WTC11 (cell line): ENCODE measurements at regions not wholly inside any gene's neighbourhood (a gene's known extent, or its start where the extent isn't known, plus 50 kb on each side); places are given as distances from the start of the nearest gene placed in this dataset.

Experiments used
- ATAC-seq: fragments of 200-7000 bp; cut with Tn5 transposase; 2 replicates; pipeline ENCODE4 v1.10.0; 2021; ENCODE audit warnings: mild to moderate bottlenecking, moderate library complexity
- CTCF ChIA-PET: fragments of 300-600 bp; sonication (Branson Sonifier 250); formaldehyde crosslinking; loops from one replicate; lab custom pipeline; 2021; ENCODE audit warnings: antibody characterized with exemption; lab: Charles Lee
- POLR2A ChIA-PET: fragments of 350-600 bp; sonication (Branson Sonifier 250); formaldehyde crosslinking; loops from one replicate; lab custom pipeline; 2021; ENCODE audit warnings: antibody characterized with exemption; lab: Charles Lee
- DNase-seq: peaks from one replicate; pipeline ENCODE4 v3.0.0; 2021; ENCODE audit warnings: low spot score
- H3K27ac Mint-ChIP-seq: 2 replicates; pipeline ENCODE4 v1.8.0; 2021; ENCODE audit warnings: mixed read lengths
- H3K27me3 Mint-ChIP-seq: 2 replicates; pipeline ENCODE4 v1.8.0; 2021; ENCODE audit warnings: low read depth, mild to moderate bottlenecking, moderate library complexity, mixed read lengths
- H3K36me3 Mint-ChIP-seq: 2 replicates; pipeline ENCODE4 v1.8.0; 2021; ENCODE audit warnings: mixed read lengths
- H3K4me1 Mint-ChIP-seq: 2 replicates; pipeline ENCODE4 v1.8.0; 2022; ENCODE audit warnings: mixed read lengths
- H3K4me3 Mint-ChIP-seq: 2 replicates; pipeline ENCODE4 v1.8.0; 2021; ENCODE audit warnings: mild to moderate bottlenecking, moderate library complexity, mixed read lengths
- H3K9me3 Mint-ChIP-seq: 2 replicates; pipeline ENCODE4 v1.8.0; 2021; ENCODE audit warnings: mixed read lengths
- EMX1 ChIP-seq: fragments of 250-450 bp; sonication (Bioruptor Pico); IDR thresholded peaks from 2 replicates; pipeline ENCODE4 v1.8.0; 2021; ENCODE audit warnings: mild to moderate bottlenecking
- GABPB1 ChIP-seq: sonication (generic); formaldehyde crosslinking; IDR thresholded peaks from 2 replicates; pipeline ENCODE4 v1.8.1; 2023; ENCODE audit warnings: mild to moderate bottlenecking, missing genetic modification reagents
- IRF2 ChIP-seq: sonication (generic); formaldehyde crosslinking; IDR thresholded peaks from 2 replicates; pipeline ENCODE4 v1.8.0; 2022; ENCODE audit warnings: low read depth, missing genetic modification reagents, borderline replicate concordance
- NFE2L1 ChIP-seq: sonication (generic); formaldehyde crosslinking; IDR thresholded peaks from 2 replicates; pipeline ENCODE4 v1.8.1; 2023; ENCODE audit warnings: missing genetic modification reagents
- NFYB ChIP-seq: sonication (generic); formaldehyde crosslinking; conservative IDR thresholded peaks from 2 replicates; pipeline ENCODE4 v1.8.0; 2022; ENCODE audit warnings: low read depth, missing genetic modification reagents
- RORB ChIP-seq: fragments of 250-450 bp; sonication (Bioruptor Pico); IDR thresholded peaks from 2 replicates; pipeline ENCODE4 v1.9.0; 2021; ENCODE audit warnings: mild to moderate bottlenecking
- SOX15 ChIP-seq: fragments of 250-450 bp; sonication (Bioruptor Pico); IDR thresholded peaks from 2 replicates; pipeline ENCODE4 v1.9.0; 2021; ENCODE audit warnings: mild to moderate bottlenecking
- SP1 ChIP-seq: sonication (generic); formaldehyde crosslinking; conservative IDR thresholded peaks from 2 replicates; pipeline ENCODE4 v1.8.1; 2022; ENCODE audit warnings: missing genetic modification reagents
- ZNF121 ChIP-seq: sonication (generic); formaldehyde crosslinking; IDR thresholded peaks from 2 replicates; pipeline ENCODE4 v1.8.0; 2023; ENCODE audit warnings: missing genetic modification reagents
- TF ChIP-seq, protein P1 (sequence below): fragments of 250-450 bp; sonication (Bioruptor Pico); IDR thresholded peaks from 2 replicates; pipeline ENCODE4 v1.9.0; 2021; ENCODE audit warnings: mild to moderate bottlenecking
- TF ChIP-seq, protein P2 (sequence below): fragments of 250-450 bp; sonication (Bioruptor Pico); IDR thresholded peaks from 2 replicates; pipeline ENCODE4 v2.1.2; 2022; ENCODE audit warnings: mild to moderate bottlenecking, moderate library complexity
- TF ChIP-seq, protein P3 (sequence below): sonication (generic); formaldehyde crosslinking; IDR thresholded peaks from 2 replicates; pipeline ENCODE4 v1.8.1; 2022; ENCODE audit warnings: missing genetic modification reagents, borderline replicate concordance
- TF ChIP-seq, protein P4 (sequence below): sonication (generic); formaldehyde crosslinking; IDR thresholded peaks from 2 replicates; pipeline ENCODE4 v1.8.1; 2022; ENCODE audit warnings: low read depth, missing genetic modification reagents, borderline replicate concordance
- TF ChIP-seq, protein P5 (sequence below): sonication (generic); formaldehyde crosslinking; IDR thresholded peaks from 2 replicates; pipeline ENCODE4 v1.8.1; 2022; ENCODE audit warnings: mild to moderate bottlenecking, missing genetic modification reagents, moderate library complexity, borderline replicate concordance
- TF ChIP-seq, protein P6 (sequence below): sonication (generic); formaldehyde crosslinking; IDR thresholded peaks from 2 replicates; pipeline ENCODE4 v1.8.1; 2023; ENCODE audit warnings: mild to moderate bottlenecking, missing genetic modification reagents
- TF ChIP-seq, protein P7 (sequence below): sonication (generic); formaldehyde crosslinking; IDR thresholded peaks from 2 replicates; pipeline ENCODE4 v1.8.0; 2022; ENCODE audit warnings: missing genetic modification reagents

DNA sequence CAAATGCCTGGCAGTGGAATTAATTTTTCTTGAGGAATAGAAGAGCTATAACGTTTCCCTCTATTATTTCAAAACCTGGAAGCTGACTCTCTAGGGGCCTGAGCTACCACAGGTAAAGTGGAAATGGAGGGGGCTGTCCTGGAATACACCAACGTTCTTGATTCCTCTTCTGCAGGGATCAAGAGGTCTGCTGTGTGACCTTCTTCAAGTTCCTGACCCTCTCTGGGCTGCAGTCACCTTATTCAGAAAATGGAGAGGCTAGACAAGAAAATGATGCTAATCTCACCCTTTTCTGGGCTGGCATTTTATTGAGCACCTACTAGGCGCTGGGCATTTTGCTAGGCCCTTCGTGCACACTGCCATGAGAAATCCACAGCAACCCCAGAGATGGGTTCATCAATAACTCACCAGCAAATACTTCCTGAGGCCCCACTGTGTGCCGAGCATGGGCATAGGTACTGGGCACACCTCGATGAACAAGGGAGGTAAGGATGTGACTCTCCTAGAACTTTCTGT, 55.2 kb upstream of the DLK1 start:
- POLR2A ChIA-PET = no interaction called here
- Mint-ChIP-seq H3K4me1 (peaks cover 23% of the 10 kb centered on the region), H3K36me3 (no peaks in the 10 kb centered on the region)
- TF ChIP-seq NFYB (CRISPR knock-in tag) = no peak
- TF ChIP-seq, protein P1, sequence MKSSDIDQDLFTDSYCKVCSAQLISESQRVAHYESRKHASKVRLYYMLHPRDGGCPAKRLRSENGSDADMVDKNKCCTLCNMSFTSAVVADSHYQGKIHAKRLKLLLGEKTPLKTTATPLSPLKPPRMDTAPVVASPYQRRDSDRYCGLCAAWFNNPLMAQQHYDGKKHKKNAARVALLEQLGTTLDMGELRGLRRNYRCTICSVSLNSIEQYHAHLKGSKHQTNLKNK (CRISPR knock-in tag) = no peak
- TF ChIP-seq NFE2L1 (CRISPR knock-in tag) = no peak
- TF ChIP-seq, protein P2, sequence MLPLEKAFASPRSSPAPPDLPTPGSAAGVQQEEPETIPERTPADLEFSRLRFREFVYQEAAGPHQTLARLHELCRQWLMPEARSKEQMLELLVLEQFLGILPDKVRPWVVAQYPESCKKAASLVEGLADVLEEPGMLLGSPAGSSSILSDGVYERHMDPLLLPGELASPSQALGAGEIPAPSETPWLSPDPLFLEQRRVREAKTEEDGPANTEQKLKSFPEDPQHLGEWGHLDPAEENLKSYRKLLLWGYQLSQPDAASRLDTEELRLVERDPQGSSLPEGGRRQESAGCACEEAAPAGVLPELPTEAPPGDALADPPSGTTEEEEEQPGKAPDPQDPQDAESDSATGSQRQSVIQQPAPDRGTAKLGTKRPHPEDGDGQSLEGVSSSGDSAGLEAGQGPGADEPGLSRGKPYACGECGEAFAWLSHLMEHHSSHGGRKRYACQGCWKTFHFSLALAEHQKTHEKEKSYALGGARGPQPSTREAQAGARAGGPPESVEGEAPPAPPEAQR = no peak
- TF ChIP-seq, protein P3, sequence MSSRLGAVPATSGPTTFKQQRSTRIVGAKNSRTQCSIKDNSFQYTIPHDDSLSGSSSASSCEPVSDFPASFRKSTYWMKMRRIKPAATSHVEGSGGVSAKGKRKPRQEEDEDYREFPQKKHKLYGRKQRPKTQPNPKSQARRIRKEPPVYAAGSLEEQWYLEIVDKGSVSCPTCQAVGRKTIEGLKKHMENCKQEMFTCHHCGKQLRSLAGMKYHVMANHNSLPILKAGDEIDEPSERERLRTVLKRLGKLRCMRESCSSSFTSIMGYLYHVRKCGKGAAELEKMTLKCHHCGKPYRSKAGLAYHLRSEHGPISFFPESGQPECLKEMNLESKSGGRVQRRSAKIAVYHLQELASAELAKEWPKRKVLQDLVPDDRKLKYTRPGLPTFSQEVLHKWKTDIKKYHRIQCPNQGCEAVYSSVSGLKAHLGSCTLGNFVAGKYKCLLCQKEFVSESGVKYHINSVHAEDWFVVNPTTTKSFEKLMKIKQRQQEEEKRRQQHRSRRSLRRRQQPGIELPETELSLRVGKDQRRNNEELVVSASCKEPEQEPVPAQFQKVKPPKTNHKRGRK (CRISPR knock-in tag) = no peak
- TF ChIP-seq, protein P4, sequence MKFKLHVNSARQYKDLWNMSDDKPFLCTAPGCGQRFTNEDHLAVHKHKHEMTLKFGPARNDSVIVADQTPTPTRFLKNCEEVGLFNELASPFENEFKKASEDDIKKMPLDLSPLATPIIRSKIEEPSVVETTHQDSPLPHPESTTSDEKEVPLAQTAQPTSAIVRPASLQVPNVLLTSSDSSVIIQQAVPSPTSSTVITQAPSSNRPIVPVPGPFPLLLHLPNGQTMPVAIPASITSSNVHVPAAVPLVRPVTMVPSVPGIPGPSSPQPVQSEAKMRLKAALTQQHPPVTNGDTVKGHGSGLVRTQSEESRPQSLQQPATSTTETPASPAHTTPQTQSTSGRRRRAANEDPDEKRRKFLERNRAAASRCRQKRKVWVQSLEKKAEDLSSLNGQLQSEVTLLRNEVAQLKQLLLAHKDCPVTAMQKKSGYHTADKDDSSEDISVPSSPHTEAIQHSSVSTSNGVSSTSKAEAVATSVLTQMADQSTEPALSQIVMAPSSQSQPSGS (CRISPR knock-in tag) = no peak
- no peak for TF ChIP-seq RORB
- TF ChIP-seq, protein P5, sequence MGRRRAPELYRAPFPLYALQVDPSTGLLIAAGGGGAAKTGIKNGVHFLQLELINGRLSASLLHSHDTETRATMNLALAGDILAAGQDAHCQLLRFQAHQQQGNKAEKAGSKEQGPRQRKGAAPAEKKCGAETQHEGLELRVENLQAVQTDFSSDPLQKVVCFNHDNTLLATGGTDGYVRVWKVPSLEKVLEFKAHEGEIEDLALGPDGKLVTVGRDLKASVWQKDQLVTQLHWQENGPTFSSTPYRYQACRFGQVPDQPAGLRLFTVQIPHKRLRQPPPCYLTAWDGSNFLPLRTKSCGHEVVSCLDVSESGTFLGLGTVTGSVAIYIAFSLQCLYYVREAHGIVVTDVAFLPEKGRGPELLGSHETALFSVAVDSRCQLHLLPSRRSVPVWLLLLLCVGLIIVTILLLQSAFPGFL = no peak
- TF ChIP-seq, protein P6, sequence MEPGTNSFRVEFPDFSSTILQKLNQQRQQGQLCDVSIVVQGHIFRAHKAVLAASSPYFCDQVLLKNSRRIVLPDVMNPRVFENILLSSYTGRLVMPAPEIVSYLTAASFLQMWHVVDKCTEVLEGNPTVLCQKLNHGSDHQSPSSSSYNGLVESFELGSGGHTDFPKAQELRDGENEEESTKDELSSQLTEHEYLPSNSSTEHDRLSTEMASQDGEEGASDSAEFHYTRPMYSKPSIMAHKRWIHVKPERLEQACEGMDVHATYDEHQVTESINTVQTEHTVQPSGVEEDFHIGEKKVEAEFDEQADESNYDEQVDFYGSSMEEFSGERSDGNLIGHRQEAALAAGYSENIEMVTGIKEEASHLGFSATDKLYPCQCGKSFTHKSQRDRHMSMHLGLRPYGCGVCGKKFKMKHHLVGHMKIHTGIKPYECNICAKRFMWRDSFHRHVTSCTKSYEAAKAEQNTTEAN (CRISPR knock-in tag) = no peak
- TF ChIP-seq GABPB1 = no peak
- no peak for TF ChIP-seq EMX1 (CRISPR knock-in tag)
- no peak for TF ChIP-seq SP1
- no peak for TF ChIP-seq SOX15 (CRISPR knock-in tag)
- TF ChIP-seq ZNF121 (CRISPR knock-in tag) = no peak
- TF ChIP-seq, protein P7, sequence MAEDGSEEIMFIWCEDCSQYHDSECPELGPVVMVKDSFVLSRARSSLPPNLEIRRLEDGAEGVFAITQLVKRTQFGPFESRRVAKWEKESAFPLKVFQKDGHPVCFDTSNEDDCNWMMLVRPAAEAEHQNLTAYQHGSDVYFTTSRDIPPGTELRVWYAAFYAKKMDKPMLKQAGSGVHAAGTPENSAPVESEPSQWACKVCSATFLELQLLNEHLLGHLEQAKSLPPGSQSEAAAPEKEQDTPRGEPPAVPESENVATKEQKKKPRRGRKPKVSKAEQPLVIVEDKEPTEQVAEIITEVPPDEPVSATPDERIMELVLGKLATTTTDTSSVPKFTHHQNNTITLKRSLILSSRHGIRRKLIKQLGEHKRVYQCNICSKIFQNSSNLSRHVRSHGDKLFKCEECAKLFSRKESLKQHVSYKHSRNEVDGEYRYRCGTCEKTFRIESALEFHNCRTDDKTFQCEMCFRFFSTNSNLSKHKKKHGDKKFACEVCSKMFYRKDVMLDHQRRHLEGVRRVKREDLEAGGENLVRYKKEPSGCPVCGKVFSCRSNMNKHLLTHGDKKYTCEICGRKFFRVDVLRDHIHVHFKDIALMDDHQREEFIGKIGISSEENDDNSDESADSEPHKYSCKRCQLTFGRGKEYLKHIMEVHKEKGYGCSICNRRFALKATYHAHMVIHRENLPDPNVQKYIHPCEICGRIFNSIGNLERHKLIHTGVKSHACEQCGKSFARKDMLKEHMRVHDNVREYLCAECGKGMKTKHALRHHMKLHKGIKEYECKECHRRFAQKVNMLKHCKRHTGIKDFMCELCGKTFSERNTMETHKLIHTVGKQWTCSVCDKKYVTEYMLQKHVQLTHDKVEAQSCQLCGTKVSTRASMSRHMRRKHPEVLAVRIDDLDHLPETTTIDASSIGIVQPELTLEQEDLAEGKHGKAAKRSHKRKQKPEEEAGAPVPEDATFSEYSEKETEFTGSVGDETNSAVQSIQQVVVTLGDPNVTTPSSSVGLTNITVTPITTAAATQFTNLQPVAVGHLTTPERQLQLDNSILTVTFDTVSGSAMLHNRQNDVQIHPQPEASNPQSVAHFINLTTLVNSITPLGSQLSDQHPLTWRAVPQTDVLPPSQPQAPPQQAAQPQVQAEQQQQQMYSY (CRISPR knock-in tag) = no peak
- no peak for TF ChIP-seq IRF2 (CRISPR knock-in tag)
- TF ChIP-seq, all 79 proteins: peak for 0
- ATAC-seq (no peak), DNase-seq (no peak)
- CTCF ChIA-PET = interaction anchor here (1.1 to 3.3 kb wide), 4 partner anchors 9 to 146 kb away, joined by 3 to 32 read pairs (median 4); no protein-coding TSS in a partner anchor
- no peak overlapping the region for H3K4me3 Mint-ChIP-seq
- no peaks in the 10 kb centered on the region for H3K9me3 Mint-ChIP-seq
- peaks cover 24% of the 10 kb centered on the region for H3K27me3 Mint-ChIP-seq
- H3K27ac Mint-ChIP-seq = no peak overlapping the region
